Endothelial cell of umbilical vein (primary cell): ENCODE measurements at regions not wholly inside any gene's neighbourhood (a gene's known extent, or its start where the extent isn't known, plus 50 kb on each side); places are given as distances from the start of the nearest gene placed in this dataset.

ENCODE experiments used
- FOS ChIP-seq: IDR thresholded peaks from 2 replicates; pipeline ENCODE4 v1.6.1; 2011; ENCODE audit warnings: mild to moderate bottlenecking, low read length, moderate library complexity, borderline replicate concordance; ENCODE audit not compliant: insufficient read depth
- GATA2 ChIP-seq: IDR thresholded peaks from 2 replicates; pipeline ENCODE4 v1.7.0; 2011; ENCODE audit warnings: low read depth, mild to moderate bottlenecking, moderate library complexity, mixed read lengths, low read length; ENCODE audit not compliant: insufficient read length, insufficient read depth
- POLR2A ChIP-seq: IDR thresholded peaks from 2 replicates; pipeline ENCODE4 v1.6.1; 2012; ENCODE audit warnings: low read depth, mild to moderate bottlenecking, control low read depth, low read length
- POLR2AphosphoS5 ChIP-seq: IDR thresholded peaks from 2 replicates; pipeline ENCODE4 v1.6.1; 2012; ENCODE audit warnings: low read depth, mild to moderate bottlenecking, control low read depth, low read length, moderate library complexity; ENCODE audit not compliant: insufficient read depth
- TF ChIP-seq, protein P1 (sequence below), 2 donors: IDR thresholded peaks; 1 replicate in 1 of 2; 2 replicates in 1 of 2; pipeline ENCODE4 v1.5.1; 2011; ENCODE audit warnings: low read length in 2 of 2, mild to moderate bottlenecking in 2 of 2, moderate library complexity in 2 of 2, control low read depth in 1 of 2, inconsistent platforms in 1 of 2, low read depth in 1 of 2; ENCODE audit not compliant: insufficient read depth in 1 of 2; ENCODE audit errors: extremely low read depth in 1 of 2
- TF ChIP-seq, protein P2 (sequence below): IDR thresholded peaks from 2 replicates; pipeline ENCODE4 v1.6.1; 2011; ENCODE audit not compliant: insufficient read depth, insufficient read length

DNA sequence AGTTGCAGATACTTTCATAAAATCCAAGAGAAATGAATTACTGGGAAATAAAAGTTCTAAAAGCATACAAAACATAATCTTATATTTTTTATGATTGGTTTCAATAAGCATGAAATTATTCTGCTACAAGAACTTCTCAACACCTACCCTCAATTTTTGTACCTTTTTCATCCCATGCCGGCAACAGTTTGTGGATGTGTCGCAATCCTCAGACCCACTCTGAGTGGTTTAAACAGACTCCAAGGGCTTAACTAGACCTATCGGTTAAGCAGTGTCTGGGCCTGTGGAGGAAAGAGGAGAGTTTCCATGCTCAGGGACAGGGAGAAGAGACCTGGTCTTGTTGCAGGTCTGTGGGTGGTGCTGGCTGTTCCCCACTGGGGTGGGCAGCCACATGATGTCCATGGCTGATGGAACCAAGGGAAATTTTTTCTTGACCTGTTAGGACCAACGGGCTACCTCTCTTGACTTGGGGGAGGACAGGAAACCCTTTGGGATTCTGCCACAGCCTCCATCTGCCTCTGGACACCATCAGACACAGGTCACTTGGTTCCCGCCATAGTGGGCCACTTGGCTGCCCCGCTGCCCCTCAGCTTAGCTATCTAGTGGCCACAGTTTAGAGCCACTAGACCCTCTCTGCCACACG is 81.1 kb upstream of the CLDN14 start:
- TF ChIP-seq, protein P1, sequence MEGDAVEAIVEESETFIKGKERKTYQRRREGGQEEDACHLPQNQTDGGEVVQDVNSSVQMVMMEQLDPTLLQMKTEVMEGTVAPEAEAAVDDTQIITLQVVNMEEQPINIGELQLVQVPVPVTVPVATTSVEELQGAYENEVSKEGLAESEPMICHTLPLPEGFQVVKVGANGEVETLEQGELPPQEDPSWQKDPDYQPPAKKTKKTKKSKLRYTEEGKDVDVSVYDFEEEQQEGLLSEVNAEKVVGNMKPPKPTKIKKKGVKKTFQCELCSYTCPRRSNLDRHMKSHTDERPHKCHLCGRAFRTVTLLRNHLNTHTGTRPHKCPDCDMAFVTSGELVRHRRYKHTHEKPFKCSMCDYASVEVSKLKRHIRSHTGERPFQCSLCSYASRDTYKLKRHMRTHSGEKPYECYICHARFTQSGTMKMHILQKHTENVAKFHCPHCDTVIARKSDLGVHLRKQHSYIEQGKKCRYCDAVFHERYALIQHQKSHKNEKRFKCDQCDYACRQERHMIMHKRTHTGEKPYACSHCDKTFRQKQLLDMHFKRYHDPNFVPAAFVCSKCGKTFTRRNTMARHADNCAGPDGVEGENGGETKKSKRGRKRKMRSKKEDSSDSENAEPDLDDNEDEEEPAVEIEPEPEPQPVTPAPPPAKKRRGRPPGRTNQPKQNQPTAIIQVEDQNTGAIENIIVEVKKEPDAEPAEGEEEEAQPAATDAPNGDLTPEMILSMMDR (IDR thresholded peaks at IDR 0.05; ENCODE audit: extremely low read depth in 1 of 2, insufficient read depth in 1 of 2, low read depth in 1 of 2, low read length in 2 of 2): no peak
- no peak for TF ChIP-seq POLR2A
- no peak for TF ChIP-seq POLR2AphosphoS5
- TF ChIP-seq, protein P2, sequence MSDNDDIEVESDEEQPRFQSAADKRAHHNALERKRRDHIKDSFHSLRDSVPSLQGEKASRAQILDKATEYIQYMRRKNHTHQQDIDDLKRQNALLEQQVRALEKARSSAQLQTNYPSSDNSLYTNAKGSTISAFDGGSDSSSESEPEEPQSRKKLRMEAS: no peak
- no peak for TF ChIP-seq GATA2
- no peak for TF ChIP-seq FOS
